Suprapubic skin (tissue), 4 donors: ENCODE measurements at regions not wholly inside any gene's neighbourhood (a gene's known extent, or its start where the extent isn't known, plus 50 kb on each side); places are given as distances from the start of the nearest gene placed in this dataset.

Source experiments
- EP300 ChIP-seq: sonication (generic); formaldehyde crosslinking; IDR thresholded peaks from one replicate; pipeline ENCODE4 v1.6.1; 2017; ENCODE audit warnings: antibody characterized with exemption
- POLR2AphosphoS5 ChIP-seq, 3 donors: sonication (generic); formaldehyde crosslinking; IDR thresholded peaks; one replicate each; pipeline ENCODE4 v1.6.1; 2017; ENCODE audit warnings: antibody characterized with exemption in 3 of 3
- TF ChIP-seq, protein P1 (sequence below), 2 donors: fragments of 200-600 bp in 1 of 2; fragments of 450-650 bp in 1 of 2; sonication (generic) in 1 of 2; IDR thresholded peaks; one replicate each; pipeline ENCODE4 v1.5.1; 2016 to 2019; ENCODE audit warnings: antibody characterized with exemption in 2 of 2, mild to moderate bottlenecking in 1 of 2, moderate library complexity in 1 of 2

- TF ChIP-seq EP300 (no peak), POLR2AphosphoS5 (IDR thresholded peaks at IDR 0.05) (no peak)
- TF ChIP-seq, protein P1, sequence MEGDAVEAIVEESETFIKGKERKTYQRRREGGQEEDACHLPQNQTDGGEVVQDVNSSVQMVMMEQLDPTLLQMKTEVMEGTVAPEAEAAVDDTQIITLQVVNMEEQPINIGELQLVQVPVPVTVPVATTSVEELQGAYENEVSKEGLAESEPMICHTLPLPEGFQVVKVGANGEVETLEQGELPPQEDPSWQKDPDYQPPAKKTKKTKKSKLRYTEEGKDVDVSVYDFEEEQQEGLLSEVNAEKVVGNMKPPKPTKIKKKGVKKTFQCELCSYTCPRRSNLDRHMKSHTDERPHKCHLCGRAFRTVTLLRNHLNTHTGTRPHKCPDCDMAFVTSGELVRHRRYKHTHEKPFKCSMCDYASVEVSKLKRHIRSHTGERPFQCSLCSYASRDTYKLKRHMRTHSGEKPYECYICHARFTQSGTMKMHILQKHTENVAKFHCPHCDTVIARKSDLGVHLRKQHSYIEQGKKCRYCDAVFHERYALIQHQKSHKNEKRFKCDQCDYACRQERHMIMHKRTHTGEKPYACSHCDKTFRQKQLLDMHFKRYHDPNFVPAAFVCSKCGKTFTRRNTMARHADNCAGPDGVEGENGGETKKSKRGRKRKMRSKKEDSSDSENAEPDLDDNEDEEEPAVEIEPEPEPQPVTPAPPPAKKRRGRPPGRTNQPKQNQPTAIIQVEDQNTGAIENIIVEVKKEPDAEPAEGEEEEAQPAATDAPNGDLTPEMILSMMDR (IDR thresholded peaks at IDR 0.05): no peak
Observed at GRCh38 chr4:66795724-66796123, 749.6 kb downstream of the CENPC start.
